Gastroesophageal sphincter (tissue), 4 donors: ENCODE measurements at regions not wholly inside any gene's neighbourhood (a gene's known extent, or its start where the extent isn't known, plus 50 kb on each side); places are given as distances from the start of the nearest gene placed in this dataset.
A peak's percentile ranks its signal among the peaks of the same experiment; 100 is the strongest.

Experiments used
- ATAC-seq: fragments of 150-250 bp; one replicate; pipeline ENCODE4 v1.9.1; 2016; ENCODE audit warnings: mild to moderate bottlenecking, moderate library complexity
- H3K27ac ChIP-seq, 4 donors: fragments of 200-600 bp; sonication (generic) in 3 of 4; 1 replicate in 3 of 4; 2 replicates in 1 of 4; pipeline ENCODE4 v1.5.1; 2016 to 2019
- H3K27me3 ChIP-seq: fragments of 200-600 bp; sonication (generic); one replicate; pipeline ENCODE4 v1.5.1; 2019
- H3K36me3 ChIP-seq, 2 donors: fragments of 200-600 bp; sonication (generic); one replicate each; pipeline ENCODE4 v1.5.1; 2019; ENCODE audit warnings: control low read depth in 1 of 2
- H3K4me1 ChIP-seq, 3 donors: fragments of 200-600 bp; sonication (generic); 1 replicate in 2 of 3; 2 replicates in 1 of 3; pipeline ENCODE4 v1.5.1; 2016 to 2019; ENCODE audit warnings: control low read depth in 2 of 3
- H3K4me3 ChIP-seq, 2 donors: fragments of 200-600 bp; sonication (generic); one replicate each; pipeline ENCODE4 v1.5.1; 2019; ENCODE audit warnings: mild to moderate bottlenecking in 1 of 2, moderate library complexity in 1 of 2
- H3K9me3 ChIP-seq, 3 donors: fragments of 200-600 bp; sonication (generic); one replicate each; pipeline ENCODE4 v1.5.1; 2017 to 2019; ENCODE audit warnings: control low read depth in 2 of 3
- CTCF ChIP-seq, 4 experiments: fragments of 200-600 bp in 2 of 4; fragments of 450-650 bp in 2 of 4; sonication (generic) in 1 of 4; IDR thresholded peaks; one replicate each; pipeline ENCODE4 v1.5.1; 2017 to 2019; ENCODE audit warnings: antibody characterized with exemption in 4 of 4, mild to moderate bottlenecking in 2 of 4, moderate library complexity in 2 of 4
- EP300 ChIP-seq: sonication (generic); formaldehyde crosslinking; IDR thresholded peaks from one replicate; pipeline ENCODE4 v1.6.1; 2017; ENCODE audit warnings: antibody characterized with exemption, mild to moderate bottlenecking
- POLR2A ChIP-seq, 2 donors: fragments of 450-650 bp; IDR thresholded peaks; one replicate each; pipeline ENCODE4 v1.6.1; 2017; ENCODE audit warnings: antibody characterized with exemption in 2 of 2, mild to moderate bottlenecking in 2 of 2, moderate library complexity in 1 of 2
- POLR2AphosphoS5 ChIP-seq: sonication (generic); formaldehyde crosslinking; IDR thresholded peaks from one replicate; pipeline ENCODE4 v1.6.1; 2017; ENCODE audit warnings: antibody characterized with exemption
- WGBS, 2 donors: methylation state at CpG; one replicate each; pipeline ENCODE4 v1.1.5; 2018; ENCODE audit warnings: low coverage in 1 of 2; 5-methylcytosine and 5-hydroxymethylcytosine counted together

- Histone ChIP-seq H3K4me3 (no peak overlapping the region), H3K27me3 (no peaks in the 10 kb centered on the region), H3K4me1 (peaks cover 0 to 12% (median 0%) of the 10 kb centered on the region in 3 donors), H3K36me3 (no peaks in the 10 kb centered on the region), H3K27ac (peak overlapping the region in 1 of 4 donors; percentile 58), H3K9me3 (no peaks in the 10 kb centered on the region)
- 92% methylated on average over 1 to 2 of the region's 2 CpGs for WGBS, 2 donors
- no peak for ATAC-seq
- TF ChIP-seq EP300 (no peak), CTCF (IDR thresholded peaks at IDR 0.05) (no peak), POLR2AphosphoS5 (no peak), POLR2A (IDR thresholded peaks at IDR 0.05) (no peak)
These were observed 216.1 kb downstream of the SLC38A4 start for GRCh38 chr12:46609674-46610073.

- no peak for ATAC-seq
- peak overlapping the region in 3 of 4 donors; percentile 52 to 65 (median 58) for H3K27ac ChIP-seq
- no peaks in the 10 kb centered on the region for H3K9me3 ChIP-seq
- no peaks in the 10 kb centered on the region for H3K27me3 ChIP-seq
- H3K36me3 ChIP-seq = no peaks in the 10 kb centered on the region
- WGBS, 2 donors = 71 to 75% methylated on average over 1 of the region's 1 CpG
- H3K4me1 ChIP-seq = peaks cover 0 to 12% (median 0%) of the 10 kb centered on the region in 3 donors
- TF ChIP-seq CTCF (IDR thresholded peaks at IDR 0.05) (no peak), POLR2AphosphoS5 (no peak), POLR2A (IDR thresholded peaks at IDR 0.05) (no peak), EP300 (no peak)
- no peak overlapping the region for H3K4me3 ChIP-seq
These were observed 216.5 kb downstream of the SLC38A4 start for GRCh38 chr12:46609273-46609623.

- 78% methylated on average over 1 of the region's 1 CpG; no CpG with 5 or more reads in 1 of the 2 donors for WGBS, 2 donors
- Histone ChIP-seq H3K9me3 (no peaks in the 10 kb centered on the region), H3K4me3 (no peak overlapping the region), H3K36me3 (no peaks in the 10 kb centered on the region), H3K4me1 (peaks cover 0 to 12% (median 0%) of the 10 kb centered on the region in 3 donors), H3K27me3 (no peaks in the 10 kb centered on the region), H3K27ac (peak overlapping the region; percentile 41 to 65 (median 55))
- no peak for TF ChIP-seq POLR2A (IDR thresholded peaks at IDR 0.05)
- TF ChIP-seq POLR2AphosphoS5 = peak; percentile 38
- TF ChIP-seq EP300 = no peak
- no peak for TF ChIP-seq CTCF (IDR thresholded peaks at IDR 0.05)
- ATAC-seq = peak; percentile 41
These were observed 217.1 kb downstream of the SLC38A4 start for GRCh38 chr12:46608431-46609272.

- 83% methylated on average over 1 of the region's 4 CpGs; no CpG with 5 or more reads in 1 of the 2 donors for WGBS, 2 donors
- Histone ChIP-seq H3K4me1 (peaks cover 0 to 12% (median 0%) of the 10 kb centered on the region in 3 donors), H3K27me3 (no peaks in the 10 kb centered on the region), H3K4me3 (no peak overlapping the region), H3K27ac (no peak overlapping the region), H3K36me3 (no peaks in the 10 kb centered on the region), H3K9me3 (peaks cover 0 to 13% (median 0%) of the 10 kb centered on the region in 3 donors)
- no peak for ATAC-seq
- TF ChIP-seq POLR2A (IDR thresholded peaks at IDR 0.05) (no peak), CTCF (IDR thresholded peaks at IDR 0.05) (no peak), POLR2AphosphoS5 (no peak), EP300 (no peak)
These were observed 221.1 kb downstream of the SLC38A4 start for GRCh38 chr12:46604684-46605083.
